WTC11 (cell line): ENCODE measurements at regions not wholly inside any gene's neighbourhood (a gene's known extent, or its start where the extent isn't known, plus 50 kb on each side); places are given as distances from the start of the nearest gene placed in this dataset.

Experiments used
- ATAC-seq: fragments of 200-7000 bp; cut with Tn5 transposase; 2 replicates; pipeline ENCODE4 v1.10.0; 2021; ENCODE audit warnings: mild to moderate bottlenecking, moderate library complexity
- CTCF ChIA-PET: fragments of 300-600 bp; sonication (Branson Sonifier 250); formaldehyde crosslinking; loops from one replicate; lab custom pipeline; 2021; ENCODE audit warnings: antibody characterized with exemption; lab: Charles Lee
- POLR2A ChIA-PET: fragments of 350-600 bp; sonication (Branson Sonifier 250); formaldehyde crosslinking; loops from one replicate; lab custom pipeline; 2021; ENCODE audit warnings: antibody characterized with exemption; lab: Charles Lee
- DNase-seq: peaks from one replicate; pipeline ENCODE4 v3.0.0; 2021; ENCODE audit warnings: low spot score
- H3K27ac Mint-ChIP-seq: 2 replicates; pipeline ENCODE4 v1.8.0; 2021; ENCODE audit warnings: mixed read lengths
- H3K27me3 Mint-ChIP-seq: 2 replicates; pipeline ENCODE4 v1.8.0; 2021; ENCODE audit warnings: low read depth, mild to moderate bottlenecking, moderate library complexity, mixed read lengths
- H3K36me3 Mint-ChIP-seq: 2 replicates; pipeline ENCODE4 v1.8.0; 2021; ENCODE audit warnings: mixed read lengths
- H3K4me1 Mint-ChIP-seq: 2 replicates; pipeline ENCODE4 v1.8.0; 2022; ENCODE audit warnings: mixed read lengths
- H3K4me3 Mint-ChIP-seq: 2 replicates; pipeline ENCODE4 v1.8.0; 2021; ENCODE audit warnings: mild to moderate bottlenecking, moderate library complexity, mixed read lengths
- H3K9me3 Mint-ChIP-seq: 2 replicates; pipeline ENCODE4 v1.8.0; 2021; ENCODE audit warnings: mixed read lengths
- ATF2 ChIP-seq: sonication (generic); formaldehyde crosslinking; IDR thresholded peaks from 2 replicates; pipeline ENCODE4 v1.8.1; 2022; ENCODE audit warnings: low read depth, missing genetic modification reagents, borderline replicate concordance
- CDX4 ChIP-seq: fragments of 250-450 bp; sonication (Bioruptor Pico); IDR thresholded peaks from 2 replicates; pipeline ENCODE4 v1.9.0; 2021; ENCODE audit warnings: moderate library complexity, mild to moderate bottlenecking, inconsistent platforms, borderline replicate concordance
- CREB1 ChIP-seq: sonication (generic); formaldehyde crosslinking; IDR thresholded peaks from 2 replicates; pipeline ENCODE4 v1.8.0; 2023; ENCODE audit warnings: mild to moderate bottlenecking, missing genetic modification reagents
- E2F1 ChIP-seq: sonication (generic); formaldehyde crosslinking; IDR thresholded peaks from 2 replicates; pipeline ENCODE4 v1.8.0; 2022; ENCODE audit warnings: mild to moderate bottlenecking, missing genetic modification reagents
- ESRRA ChIP-seq: sonication (generic); formaldehyde crosslinking; IDR thresholded peaks from 2 replicates; pipeline ENCODE4 v1.8.1; 2022; ENCODE audit warnings: mild to moderate bottlenecking, missing genetic modification reagents, borderline replicate concordance
- ETV6 ChIP-seq: sonication (generic); formaldehyde crosslinking; IDR thresholded peaks from 2 replicates; pipeline ENCODE4 v1.8.1; 2022; ENCODE audit warnings: mild to moderate bottlenecking, missing genetic modification reagents
- FOXP4 ChIP-seq: sonication (generic); formaldehyde crosslinking; IDR thresholded peaks from 2 replicates; pipeline ENCODE4 v1.8.0; 2022; ENCODE audit warnings: mild to moderate bottlenecking, missing genetic modification reagents
- GABPB1 ChIP-seq: sonication (generic); formaldehyde crosslinking; IDR thresholded peaks from 2 replicates; pipeline ENCODE4 v1.8.1; 2023; ENCODE audit warnings: mild to moderate bottlenecking, missing genetic modification reagents
- GTF2I ChIP-seq: fragments of 250-450 bp; sonication (Bioruptor Pico); conservative IDR thresholded peaks from 2 replicates; pipeline ENCODE4 v1.4.0; 2021; ENCODE audit warnings: mild to moderate bottlenecking
- HMGA2 ChIP-seq: fragments of 250-450 bp; sonication (Bioruptor Pico); IDR thresholded peaks from 2 replicates; pipeline ENCODE4 v1.4.0; 2021; ENCODE audit warnings: mild to moderate bottlenecking, moderate library complexity
- IRF2 ChIP-seq: sonication (generic); formaldehyde crosslinking; IDR thresholded peaks from 2 replicates; pipeline ENCODE4 v1.8.0; 2022; ENCODE audit warnings: low read depth, missing genetic modification reagents, borderline replicate concordance
- MLX ChIP-seq: sonication (generic); formaldehyde crosslinking; IDR thresholded peaks from 2 replicates; pipeline ENCODE4 v1.8.1; 2023; ENCODE audit warnings: mild to moderate bottlenecking, missing genetic modification reagents, moderate library complexity
- NFATC4 ChIP-seq: fragments of 250-450 bp; sonication (Bioruptor Pico); IDR thresholded peaks from 2 replicates; pipeline ENCODE4 v1.9.0; 2021; ENCODE audit warnings: mild to moderate bottlenecking
- NR1H2 ChIP-seq: sonication (generic); formaldehyde crosslinking; IDR thresholded peaks from 2 replicates; pipeline ENCODE4 v1.9.0; 2021; ENCODE audit warnings: mild to moderate bottlenecking, moderate library complexity, missing genetic modification reagents
- RELA ChIP-seq: sonication (generic); formaldehyde crosslinking; IDR thresholded peaks from 2 replicates; pipeline ENCODE4 v1.8.1; 2022; ENCODE audit warnings: missing genetic modification reagents, mild to moderate bottlenecking, borderline replicate concordance
- TEAD4 ChIP-seq: sonication (generic); formaldehyde crosslinking; IDR thresholded peaks from 2 replicates; pipeline ENCODE4 v1.8.0; 2022; ENCODE audit warnings: mild to moderate bottlenecking, missing genetic modification reagents
- USF2 ChIP-seq: sonication (generic); formaldehyde crosslinking; IDR thresholded peaks from 2 replicates; pipeline ENCODE4 v1.8.1; 2023; ENCODE audit warnings: mild to moderate bottlenecking, missing genetic modification reagents, moderate library complexity
- ZNF263 ChIP-seq: sonication (generic); formaldehyde crosslinking; IDR thresholded peaks from 2 replicates; pipeline ENCODE4 v1.8.1; 2022; ENCODE audit warnings: low read depth, mild to moderate bottlenecking, moderate library complexity, missing genetic modification reagents
- ZNF281 ChIP-seq: sonication (generic); formaldehyde crosslinking; IDR thresholded peaks from 2 replicates; pipeline ENCODE4 v1.8.0; 2023; ENCODE audit warnings: mild to moderate bottlenecking, missing genetic modification reagents
- ZNF317 ChIP-seq: sonication (generic); formaldehyde crosslinking; IDR thresholded peaks from 2 replicates; pipeline ENCODE4 v1.8.1; 2023; ENCODE audit warnings: low read depth, mild to moderate bottlenecking, moderate library complexity, missing genetic modification reagents, borderline replicate concordance
- ZNF423 ChIP-seq: fragments of 250-450 bp; sonication (Bioruptor Pico); IDR thresholded peaks from 2 replicates; pipeline ENCODE4 v2.1.2; 2022; ENCODE audit warnings: mild to moderate bottlenecking, moderate library complexity
- ZNF671 ChIP-seq: fragments of 250-450 bp; sonication (Bioruptor Pico); IDR thresholded peaks from 2 replicates; pipeline ENCODE4 v1.8.0; 2021; ENCODE audit warnings: mild to moderate bottlenecking

GRCh38 chr9:82554381-82554780, 508.6 kb downstream of the RASEF start:
- no peak overlapping the region for H3K27ac Mint-ChIP-seq
- peaks cover 3% of the 10 kb centered on the region; the same call in 1 of the 2 replicates for H3K9me3 Mint-ChIP-seq
- ATAC-seq, result no peak
- peaks cover 23% of the 10 kb centered on the region for H3K4me1 Mint-ChIP-seq
- POLR2A ChIA-PET, result no interaction called here
- TF ChIP-seq ZNF281 (CRISPR knock-in tag) (no peak), ZNF263 (CRISPR knock-in tag) (no peak), MLX (CRISPR knock-in tag) (no peak), GTF2I (CRISPR knock-in tag) (no peak)
- TF ChIP-seq, all 79 proteins: peak for 0
- no peak for DNase-seq
- no peaks in the 10 kb centered on the region for H3K27me3 Mint-ChIP-seq
- CTCF ChIA-PET, result interaction anchor here (1.9 kb wide), 1 partner anchor 52 kb away, joined by 6 read pairs; no protein-coding TSS in a partner anchor
- H3K36me3 Mint-ChIP-seq, result no peaks in the 10 kb centered on the region
- no peak overlapping the region for H3K4me3 Mint-ChIP-seq

GRCh38 chr9:82555031-82555430, 507.9 kb downstream of the RASEF start:
- Mint-ChIP-seq H3K9me3 (peaks cover 3% of the 10 kb centered on the region; the same call in 1 of the 2 replicates), H3K36me3 (no peaks in the 10 kb centered on the region), H3K4me3 (no peak overlapping the region), H3K27me3 (no peaks in the 10 kb centered on the region), H3K27ac (no peak overlapping the region), H3K4me1 (peaks cover 29% of the 10 kb centered on the region)
- no peak for DNase-seq
- ATAC-seq, result no peak
- TF ChIP-seq NFATC4 (CRISPR knock-in tag) (no peak), ZNF423 (no peak), E2F1 (CRISPR knock-in tag) (no peak), USF2 (CRISPR knock-in tag) (no peak), ZNF671 (CRISPR knock-in tag) (no peak), HMGA2 (CRISPR knock-in tag) (no peak), GABPB1 (CRISPR knock-in tag) (no peak), ETV6 (no peak), ATF2 (CRISPR knock-in tag) (no peak), TEAD4 (CRISPR knock-in tag) (no peak), CDX4 (CRISPR knock-in tag) (no peak), NR1H2 (CRISPR knock-in tag) (no peak), FOXP4 (CRISPR knock-in tag) (no peak), CREB1 (no peak), RELA (CRISPR knock-in tag) (no peak), ZNF317 (CRISPR knock-in tag) (no peak), IRF2 (no peak), ESRRA (CRISPR knock-in tag) (no peak)
- ChIA-PET POLR2A (no interaction called here), CTCF (interaction anchor here (1.9 kb wide), 1 partner anchor 52 kb away, joined by 6 read pairs; no protein-coding TSS in a partner anchor)
